DMS53 (cell line): ENCODE measurements at regions not wholly inside any gene's neighbourhood (a gene's known extent, or its start where the extent isn't known, plus 50 kb on each side); places are given as distances from the start of the nearest gene placed in this dataset.

ENCODE experiments used
- DNase-seq: peaks from one replicate; lab custom pipeline; 2025; lab: John Stamatoyannopoulos, UW

- no peak for DNase-seq
Measured at GRCh38 chr18:78624646-78625279, 354.9 kb upstream of the SALL3 start.

DNA sequence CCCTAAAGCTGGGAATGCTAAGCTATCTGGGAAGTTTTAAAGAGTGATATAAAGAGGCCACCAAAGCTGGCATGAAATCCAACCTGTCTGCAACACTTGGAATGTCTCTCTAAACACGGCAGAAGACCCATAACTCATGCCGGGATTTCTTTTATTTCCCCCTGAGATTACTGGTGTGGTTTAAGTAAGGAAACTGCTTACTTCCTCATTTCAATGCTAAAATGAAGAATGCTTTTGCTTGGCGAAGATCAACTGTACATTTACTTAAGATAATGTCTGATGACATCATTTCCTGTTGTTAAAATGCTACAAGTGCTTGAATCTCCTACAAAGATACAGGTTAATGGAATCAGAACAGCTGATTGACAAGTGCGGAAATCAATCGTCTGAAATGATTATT is 353.8 kb upstream of the SALL3 start:
- no peak for DNase-seq

DNA sequence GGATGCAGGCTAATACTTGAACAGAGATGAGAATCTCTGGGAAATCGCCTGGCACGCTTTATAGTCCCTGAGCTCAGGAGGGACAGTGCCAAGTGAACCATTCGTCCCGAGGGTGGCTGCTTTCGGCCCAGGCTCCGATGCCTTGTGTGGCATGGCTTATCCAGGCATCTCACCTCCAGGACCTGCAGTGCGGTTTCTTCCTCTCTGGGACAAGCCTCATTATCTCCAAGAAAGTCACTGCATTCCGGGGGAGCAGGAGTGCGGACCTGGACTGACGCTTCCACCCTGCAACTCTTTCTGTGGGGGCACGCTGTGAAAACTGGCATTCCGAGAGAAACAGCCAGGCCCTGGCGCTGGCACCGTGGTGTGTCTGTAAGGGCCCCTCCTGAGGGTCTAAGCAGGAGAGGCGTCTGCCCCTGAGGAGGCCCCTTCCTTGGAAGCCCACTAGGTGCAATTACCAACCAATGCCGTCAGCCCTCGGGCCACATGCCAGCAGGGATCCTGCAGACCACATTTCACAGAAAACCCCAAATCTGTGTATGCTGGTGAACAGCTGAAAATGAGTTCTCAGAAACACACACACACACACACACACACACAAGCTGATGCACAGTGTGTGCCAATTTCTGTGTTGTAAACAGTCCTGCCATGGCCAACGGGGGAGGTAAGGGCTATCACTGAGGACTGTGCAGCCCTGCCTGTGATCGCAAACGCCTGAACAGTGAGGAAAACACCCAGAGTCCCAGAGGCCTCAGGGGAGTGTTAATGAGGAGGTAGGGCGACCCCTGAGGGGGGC is 351.9 kb upstream of the SALL3 start:
- DNase-seq, result no peak

- no peak for DNase-seq
Measured at GRCh38 chr18:78629426-78629825, 350.2 kb upstream of the SALL3 start.

DNA sequence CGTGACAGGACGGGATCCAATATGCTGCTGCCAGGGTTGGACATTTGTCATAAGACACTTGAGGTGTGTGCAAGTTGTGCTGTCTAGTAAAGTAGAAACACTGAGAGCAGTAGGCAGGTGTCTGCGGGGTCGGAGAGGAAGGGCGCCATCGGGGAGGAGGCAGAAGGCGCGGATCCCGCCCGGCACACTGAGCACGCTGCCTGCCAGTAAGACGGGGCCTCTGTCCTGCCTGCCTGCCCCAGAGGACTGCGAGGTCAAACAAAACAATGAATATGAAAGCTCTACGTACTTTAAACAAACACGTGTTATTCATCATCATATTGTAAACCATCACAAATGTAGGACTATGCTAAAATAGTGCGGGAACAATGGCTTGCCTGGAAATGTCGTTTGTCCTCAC is 349.3 kb upstream of the SALL3 start:
- no peak for DNase-seq

DNA sequence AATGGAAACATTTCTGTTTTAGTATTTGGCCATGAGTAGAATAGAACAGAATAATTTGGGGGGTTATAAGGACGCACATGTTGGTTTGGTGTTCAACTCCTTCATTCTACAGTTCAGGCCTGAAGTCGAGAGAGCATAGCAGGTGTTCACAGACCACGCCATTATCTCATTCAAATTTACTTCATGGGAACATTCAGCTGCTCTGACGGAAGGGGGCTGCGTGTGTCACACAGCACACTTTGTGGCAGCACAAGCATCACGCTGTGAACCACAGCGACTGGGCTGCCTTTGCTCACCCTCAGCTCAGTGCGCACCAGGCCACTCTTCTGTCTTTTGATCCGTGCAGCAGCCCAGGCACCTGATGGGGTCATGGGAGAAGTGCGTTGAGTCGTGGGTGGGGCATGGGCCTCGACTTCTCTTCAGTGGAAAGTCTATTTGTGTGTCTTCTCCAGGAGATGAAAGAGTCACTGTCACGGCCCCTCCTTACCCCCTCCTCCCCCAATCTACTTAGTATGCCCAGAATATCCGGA is 348.6 kb upstream of the SALL3 start:
- no peak for DNase-seq

GRCh38 chr18:78632111-78632541 is 347.5 kb upstream of the SALL3 start:
- no peak for DNase-seq

- DNase-seq, result no peak
Measured at GRCh38 chr18:78634061-78634696, 345.4 kb upstream of the SALL3 start.

GRCh38 chr18:78635093-78635800 is 344.4 kb upstream of the SALL3 start:
- no peak for DNase-seq

GRCh38 chr18:78636260-78636659 is 343.4 kb upstream of the SALL3 start:
- no peak for DNase-seq

DNA sequence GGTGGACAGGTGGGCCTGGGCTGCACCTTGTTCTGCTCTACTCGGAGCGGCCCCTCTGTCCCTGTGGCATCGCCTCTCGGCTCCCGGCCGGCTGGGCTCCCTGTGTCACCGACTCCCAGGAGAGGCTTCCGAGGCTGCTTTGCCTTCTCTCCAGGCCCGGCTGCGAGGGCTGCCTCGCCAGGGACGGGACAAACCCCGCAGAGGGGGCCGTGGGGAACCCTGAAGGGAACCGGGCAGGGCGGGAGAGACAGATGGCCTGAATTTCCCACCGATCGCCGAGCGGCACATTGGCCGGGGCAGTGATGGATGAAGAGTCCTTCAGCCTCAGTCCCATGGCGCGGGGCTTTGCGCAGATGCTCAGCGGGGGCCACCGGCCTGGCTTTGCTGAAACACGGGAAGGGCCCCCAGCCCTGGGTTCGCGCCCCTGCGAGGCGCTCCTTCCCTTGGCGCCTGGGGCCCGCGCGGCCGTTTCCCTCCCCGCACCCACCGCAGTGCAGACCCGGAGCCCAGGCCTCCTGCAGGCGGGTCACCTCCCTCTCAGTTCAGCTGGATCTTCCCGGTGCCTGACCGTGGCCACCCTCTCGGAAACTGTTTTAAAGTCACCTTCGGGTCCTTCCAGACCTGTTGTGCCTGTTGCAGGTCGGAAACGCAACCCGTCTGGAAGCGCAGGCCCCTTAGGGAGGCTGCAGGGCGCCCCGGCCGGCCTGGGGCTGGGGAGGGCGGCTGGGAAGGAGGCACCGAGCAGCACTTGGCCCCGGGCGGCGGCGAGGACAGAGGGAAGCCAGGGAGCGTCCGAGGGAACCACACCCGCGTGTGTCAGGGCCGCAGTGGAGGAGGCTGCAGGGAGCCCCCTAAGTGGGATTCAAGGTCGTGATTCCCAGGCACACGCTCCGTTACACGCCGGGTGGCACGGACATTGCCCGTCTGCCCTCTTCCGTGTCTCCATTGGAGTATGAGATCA is 341.9 kb upstream of the SALL3 start:
- no peak for DNase-seq

GRCh38 chr18:78639006-78639950 is 340.3 kb upstream of the SALL3 start:
- no peak for DNase-seq

DNA sequence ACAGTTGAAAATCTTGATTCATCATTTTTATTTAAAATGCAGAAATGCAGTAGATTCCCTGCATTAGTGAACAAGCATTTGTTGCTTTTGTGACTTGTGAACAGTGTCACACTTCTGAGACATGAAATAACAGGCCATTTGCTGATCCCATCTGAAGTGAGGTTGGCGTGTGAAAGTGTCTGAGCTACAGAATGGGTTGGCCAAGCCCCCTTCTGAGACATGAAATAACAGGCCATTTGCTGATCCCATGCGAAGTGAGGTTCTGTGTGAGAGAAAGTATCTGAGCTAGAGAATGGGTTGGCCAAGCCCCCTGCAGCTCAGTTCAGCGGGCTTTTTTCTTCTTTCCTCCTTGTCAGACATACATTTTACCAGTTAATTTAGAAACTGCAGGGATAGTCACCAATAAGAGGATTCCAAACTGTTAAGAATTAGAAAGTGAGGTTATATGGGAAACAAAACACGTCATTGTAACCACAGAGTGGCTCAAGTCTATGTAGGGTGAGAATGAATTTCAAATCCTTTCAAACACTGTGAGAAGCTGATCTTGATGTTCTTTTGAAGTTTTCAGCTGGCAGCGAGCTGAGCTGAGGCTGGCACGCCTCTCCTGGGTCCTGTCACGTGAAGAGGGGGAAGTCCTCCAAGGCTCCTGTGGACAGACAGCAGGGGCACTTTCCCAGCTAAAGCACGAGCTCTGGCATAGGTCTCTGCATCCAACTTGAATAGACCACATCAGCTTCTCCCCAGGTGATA is 339.2 kb upstream of the SALL3 start:
- DNase-seq, result no peak

DNA sequence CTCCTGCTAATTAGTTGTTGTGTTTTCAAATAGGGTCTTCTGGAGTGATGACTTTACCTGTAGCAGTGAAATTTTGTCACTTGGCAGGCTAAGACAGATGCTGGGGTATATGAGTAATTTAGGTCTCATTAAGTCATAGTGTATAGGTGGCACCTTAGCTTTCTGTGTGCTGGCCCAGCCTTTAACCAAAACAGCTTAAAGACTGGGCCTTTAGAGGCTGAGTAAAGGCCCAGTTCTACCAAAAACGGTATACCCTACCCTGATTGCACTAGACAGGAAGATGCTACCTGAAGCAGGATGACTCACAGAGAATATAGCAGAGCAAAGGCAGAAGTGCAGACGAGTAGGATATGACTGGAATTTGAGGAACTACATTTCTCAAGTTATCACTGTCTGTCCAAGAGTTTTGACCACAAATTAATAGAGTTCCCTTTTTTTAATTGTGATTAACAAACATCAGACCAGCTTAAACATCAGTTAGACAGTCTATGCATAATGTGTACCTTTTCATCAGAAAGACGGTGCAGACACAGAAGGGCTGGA is 337.9 kb upstream of the SALL3 start:
- no peak for DNase-seq

DNA sequence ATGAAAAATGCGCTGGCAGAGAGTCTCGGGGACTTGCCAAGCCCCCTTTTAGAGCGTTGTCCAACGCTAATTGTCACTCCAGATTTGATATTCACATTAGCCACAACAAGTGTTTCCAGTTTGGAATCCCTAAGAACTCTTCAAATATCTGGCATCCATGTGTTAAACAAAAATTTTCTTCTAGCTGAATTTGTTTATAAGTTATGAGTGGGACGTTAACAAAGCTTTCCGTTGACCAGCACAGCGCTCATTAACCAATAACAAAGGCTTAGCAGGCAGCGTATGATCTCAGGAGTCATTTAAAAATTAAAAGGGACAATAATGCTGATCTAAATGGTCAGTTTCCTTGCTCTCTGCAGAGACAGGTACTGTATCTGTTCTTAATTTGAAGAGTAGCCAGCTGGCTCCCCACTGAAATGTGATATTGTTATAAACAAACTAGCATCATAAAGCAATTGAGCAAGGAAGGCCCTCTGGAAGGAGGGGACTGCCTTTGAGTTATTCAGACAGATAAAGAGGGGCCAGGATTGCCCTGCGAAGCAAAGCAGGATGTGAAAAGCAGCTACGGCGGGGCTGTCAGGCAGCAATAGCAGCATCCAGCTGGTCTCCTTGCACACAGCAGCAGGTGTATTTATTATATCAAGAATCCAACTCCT is 337.2 kb upstream of the SALL3 start:
- DNase-seq, result no peak

GRCh38 chr18:78643004-78643403 is 336.6 kb upstream of the SALL3 start:
- DNase-seq, result no peak

DNA sequence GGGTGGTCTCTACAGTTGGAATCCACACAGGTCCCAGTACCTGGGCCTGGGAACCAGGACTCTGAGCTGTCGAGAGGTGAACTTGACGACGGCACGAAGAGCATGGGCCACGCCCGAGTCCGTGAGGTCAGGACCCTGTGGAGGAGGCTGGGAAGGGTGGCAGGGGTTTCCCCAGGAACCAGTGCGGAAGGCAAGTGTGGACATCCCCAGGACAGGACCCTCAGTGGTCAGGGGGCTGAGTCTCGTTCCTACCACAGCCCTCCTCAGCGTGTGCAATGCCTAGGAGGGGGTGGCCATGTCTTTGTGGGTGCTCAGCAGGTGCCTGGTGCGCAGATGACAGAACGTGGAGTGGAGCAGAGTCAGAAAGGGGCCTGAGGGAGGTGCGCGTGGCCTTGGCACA is 335.6 kb upstream of the SALL3 start:
- DNase-seq, result no peak

DNA sequence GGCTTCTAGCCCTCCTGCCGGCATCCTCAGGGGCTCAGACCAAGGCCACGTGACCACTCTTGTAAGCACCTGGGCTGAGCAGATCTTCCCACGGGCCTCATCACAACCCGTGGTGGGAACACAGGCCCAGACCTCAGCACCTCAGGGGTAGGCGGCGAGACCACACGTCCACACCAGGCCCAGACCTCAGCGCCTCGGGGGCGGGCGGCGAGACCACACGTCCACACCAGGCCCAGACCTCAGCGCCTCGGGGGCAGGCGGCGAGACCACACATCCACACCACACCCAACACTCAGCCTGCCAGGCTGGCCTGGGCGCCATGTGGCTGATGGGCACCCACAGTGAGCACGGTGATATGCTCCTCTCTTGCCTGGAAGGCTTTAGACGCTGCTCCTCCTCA is 334.4 kb upstream of the SALL3 start:
- DNase-seq, result no peak
